ENCODE measurements at regions not wholly inside any gene's neighbourhood (a gene's known extent, or its start where the extent isn't known, plus 50 kb on each side); places are given as distances from the start of the nearest gene placed in this dataset.

DNA sequence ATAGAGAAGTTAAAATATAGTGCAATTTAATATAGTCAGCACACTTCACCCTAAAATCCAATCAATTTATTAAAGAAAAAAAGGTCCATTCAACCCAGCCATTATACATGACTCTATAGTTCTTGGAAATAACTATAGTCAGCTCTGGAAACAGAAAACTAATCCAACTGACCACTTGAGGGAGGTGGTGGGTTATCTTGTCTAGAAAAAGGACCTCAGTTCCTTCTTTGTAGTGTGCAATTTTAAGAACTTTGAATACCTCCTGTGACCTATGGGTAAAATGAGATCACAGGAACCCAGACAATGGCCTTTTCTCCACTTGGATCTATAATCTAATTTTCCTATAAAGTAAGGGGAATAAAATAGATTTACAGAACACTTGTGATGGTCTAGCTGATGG is 163.6 kb upstream of the CENPW start:
- no peak overlapping the region for H3K9ac ChIP-seq (ENCODE audit: insufficient read depth in 1 of 2, low read depth in 2 of 2, low read length in 2 of 2)
- no peak overlapping the region for H3K27ac ChIP-seq (ENCODE audit: extremely low read depth, low read depth, low read length)
- TF ChIP-seq SPI1 (IDR thresholded peaks at IDR 0.05; ENCODE audit: borderline replicate concordance, low read depth, low read length) (peak; percentile 2; the same call in 1 of the 2 replicates), TEAD1 (CRISPR knock-in tag; IDR thresholded peaks at IDR 0.05) (no peak), RAD21 (CRISPR knock-in tag; conservative IDR thresholded peaks at IDR 0.05 in 1 of 2, IDR thresholded peaks at IDR 0.05 in 1 of 2) (peak; percentile 72 to 85), DIDO1 (tag; IDR thresholded peaks at IDR 0.05; ENCODE audit: low read depth) (no peak)
- TF ChIP-seq, protein P1, sequence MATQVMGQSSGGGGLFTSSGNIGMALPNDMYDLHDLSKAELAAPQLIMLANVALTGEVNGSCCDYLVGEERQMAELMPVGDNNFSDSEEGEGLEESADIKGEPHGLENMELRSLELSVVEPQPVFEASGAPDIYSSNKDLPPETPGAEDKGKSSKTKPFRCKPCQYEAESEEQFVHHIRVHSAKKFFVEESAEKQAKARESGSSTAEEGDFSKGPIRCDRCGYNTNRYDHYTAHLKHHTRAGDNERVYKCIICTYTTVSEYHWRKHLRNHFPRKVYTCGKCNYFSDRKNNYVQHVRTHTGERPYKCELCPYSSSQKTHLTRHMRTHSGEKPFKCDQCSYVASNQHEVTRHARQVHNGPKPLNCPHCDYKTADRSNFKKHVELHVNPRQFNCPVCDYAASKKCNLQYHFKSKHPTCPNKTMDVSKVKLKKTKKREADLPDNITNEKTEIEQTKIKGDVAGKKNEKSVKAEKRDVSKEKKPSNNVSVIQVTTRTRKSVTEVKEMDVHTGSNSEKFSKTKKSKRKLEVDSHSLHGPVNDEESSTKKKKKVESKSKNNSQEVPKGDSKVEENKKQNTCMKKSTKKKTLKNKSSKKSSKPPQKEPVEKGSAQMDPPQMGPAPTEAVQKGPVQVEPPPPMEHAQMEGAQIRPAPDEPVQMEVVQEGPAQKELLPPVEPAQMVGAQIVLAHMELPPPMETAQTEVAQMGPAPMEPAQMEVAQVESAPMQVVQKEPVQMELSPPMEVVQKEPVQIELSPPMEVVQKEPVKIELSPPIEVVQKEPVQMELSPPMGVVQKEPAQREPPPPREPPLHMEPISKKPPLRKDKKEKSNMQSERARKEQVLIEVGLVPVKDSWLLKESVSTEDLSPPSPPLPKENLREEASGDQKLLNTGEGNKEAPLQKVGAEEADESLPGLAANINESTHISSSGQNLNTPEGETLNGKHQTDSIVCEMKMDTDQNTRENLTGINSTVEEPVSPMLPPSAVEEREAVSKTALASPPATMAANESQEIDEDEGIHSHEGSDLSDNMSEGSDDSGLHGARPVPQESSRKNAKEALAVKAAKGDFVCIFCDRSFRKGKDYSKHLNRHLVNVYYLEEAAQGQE (IDR thresholded peaks at IDR 0.05; ENCODE audit: borderline replicate concordance), result peak; percentile 51; the same call in 1 of the 2 replicates
- TF ChIP-seq, protein P1 (CRISPR knock-in tag; IDR thresholded peaks at IDR 0.05; ENCODE audit: low read depth), result no peak
- TF ChIP-seq, protein P2, sequence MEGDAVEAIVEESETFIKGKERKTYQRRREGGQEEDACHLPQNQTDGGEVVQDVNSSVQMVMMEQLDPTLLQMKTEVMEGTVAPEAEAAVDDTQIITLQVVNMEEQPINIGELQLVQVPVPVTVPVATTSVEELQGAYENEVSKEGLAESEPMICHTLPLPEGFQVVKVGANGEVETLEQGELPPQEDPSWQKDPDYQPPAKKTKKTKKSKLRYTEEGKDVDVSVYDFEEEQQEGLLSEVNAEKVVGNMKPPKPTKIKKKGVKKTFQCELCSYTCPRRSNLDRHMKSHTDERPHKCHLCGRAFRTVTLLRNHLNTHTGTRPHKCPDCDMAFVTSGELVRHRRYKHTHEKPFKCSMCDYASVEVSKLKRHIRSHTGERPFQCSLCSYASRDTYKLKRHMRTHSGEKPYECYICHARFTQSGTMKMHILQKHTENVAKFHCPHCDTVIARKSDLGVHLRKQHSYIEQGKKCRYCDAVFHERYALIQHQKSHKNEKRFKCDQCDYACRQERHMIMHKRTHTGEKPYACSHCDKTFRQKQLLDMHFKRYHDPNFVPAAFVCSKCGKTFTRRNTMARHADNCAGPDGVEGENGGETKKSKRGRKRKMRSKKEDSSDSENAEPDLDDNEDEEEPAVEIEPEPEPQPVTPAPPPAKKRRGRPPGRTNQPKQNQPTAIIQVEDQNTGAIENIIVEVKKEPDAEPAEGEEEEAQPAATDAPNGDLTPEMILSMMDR (IDR thresholded peaks at IDR 0.05 in 2 of 3, conservative IDR thresholded peaks at IDR 0.05 in 1 of 3; ENCODE audit: insufficient read depth in 2 of 3, low read depth in 1 of 3, low read length in 3 of 3), result peak; percentile 38 to 67 (median 54); a peak in 5 of 6 replicates
- TF ChIP-seq, protein P3, sequence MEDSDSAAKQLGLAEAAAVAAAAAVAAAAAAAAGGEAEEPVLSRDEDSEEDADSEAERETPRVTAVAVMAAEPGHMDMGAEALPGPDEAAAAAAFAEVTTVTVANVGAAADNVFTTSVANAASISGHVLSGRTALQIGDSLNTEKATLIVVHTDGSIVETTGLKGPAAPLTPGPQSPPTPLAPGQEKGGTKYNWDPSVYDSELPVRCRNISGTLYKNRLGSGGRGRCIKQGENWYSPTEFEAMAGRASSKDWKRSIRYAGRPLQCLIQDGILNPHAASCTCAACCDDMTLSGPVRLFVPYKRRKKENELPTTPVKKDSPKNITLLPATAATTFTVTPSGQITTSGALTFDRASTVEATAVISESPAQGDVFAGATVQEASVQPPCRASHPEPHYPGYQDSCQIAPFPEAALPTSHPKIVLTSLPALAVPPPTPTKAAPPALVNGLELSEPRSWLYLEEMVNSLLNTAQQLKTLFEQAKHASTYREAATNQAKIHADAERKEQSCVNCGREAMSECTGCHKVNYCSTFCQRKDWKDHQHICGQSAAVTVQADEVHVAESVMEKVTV (CRISPR knock-in tag; IDR thresholded peaks at IDR 0.05), result 0 out of 2 replicates have a peak, but pooled peaks have one; percentile 31
- H3K4me3 ChIP-seq, result no peak overlapping the region
- no peaks in the 10 kb centered on the region for H3K27me3 ChIP-seq (ENCODE audit: control insufficient read depth in 2 of 2, insufficient read depth in 2 of 2, low read length in 2 of 2)
- POLR2A ChIA-PET, result interaction anchor here (0.5 to 1.4 kb wide), 7 partner anchors 9 to 752 kb away, joined by 3 to 6 read pairs (median 3); no protein-coding TSS in a partner anchor
- no TSS peak for BruUV-seq (replicated peaks)
- ATAC-seq, result peak; percentile 89
- H3K4me2 ChIP-seq (ENCODE audit: insufficient read depth, low read length), result no peak overlapping the region
- CTCF ChIA-PET (ENCODE audit: low intra/inter-chr PET ratio), result no interaction called here
- H3K9me3 ChIP-seq (replicated peaks; ENCODE audit: control insufficient read depth, insufficient read depth, low read depth, low read length), result no peaks in the 10 kb centered on the region
- peaks cover 0 to 2% of the 10 kb centered on the region in 2 experiments; a peak in 2 of 5 replicates for H3K4me1 ChIP-seq (replicated peaks in 1 of 2; ENCODE audit: control insufficient read depth in 2 of 2, insufficient read depth in 2 of 2, low read length in 2 of 2)
- in situ Hi-C loops (cut with MboI), result no loop called here
- intact Hi-C loops (cut with micrococcal nuclease), result loop anchor here (1.0 to 10.0 kb wide), 4 partner anchors 139 to 945 kb away; partner anchors contain the start of gene CENPW
- peak in 2 of 4 experiments; percentile 23 to 41 for DNase-seq (ENCODE audit: extremely low read depth in 1 of 4, low spot score in 3 of 4)
- no peak overlapping the region for H2AFZ ChIP-seq (ENCODE audit: low read depth, low read length)
- FAIRE-seq, result peak; percentile 46
- no peaks in the 10 kb centered on the region for H3K79me2 ChIP-seq (ENCODE audit: control insufficient read depth, insufficient read depth, low read length)
- H3K9me1 ChIP-seq (ENCODE audit: control insufficient read depth, insufficient read depth, low read length), result no peaks in the 10 kb centered on the region
- H4K20me1 ChIP-seq (replicated peaks; ENCODE audit: control insufficient read depth, insufficient read depth, low read length), result no peaks in the 10 kb centered on the region
- H3K36me3 ChIP-seq (ENCODE audit: control insufficient read depth, insufficient read depth, low read length), result no peaks in the 10 kb centered on the region
